H1 (cell line): ENCODE measurements at regions not wholly inside any gene's neighbourhood (a gene's known extent, or its start where the extent isn't known, plus 50 kb on each side); places are given as distances from the start of the nearest gene placed in this dataset.

Source experiments
- ASH2L ChIP-seq: fragments of 200-600, 300-600 bp; sonication (generic); IDR thresholded peaks from one replicate; pipeline ENCODE4 v1.7.1; 2017; ENCODE audit warnings: low read length
- CBX5 ChIP-seq: fragments of 300-800, 300-1000 bp; sonication (generic); IDR thresholded peaks from 2 replicates; pipeline ENCODE4 v1.7.1; 2016; ENCODE audit warnings: antibody characterized with exemption, low read length, low read depth
- EP300 ChIP-seq, 2 experiments: IDR thresholded peaks; 1 replicate in 1 of 2; 2 replicates in 1 of 2; pipeline ENCODE4 v1.6.1; 2011 to 2012; ENCODE audit warnings: low read depth in 2 of 2, low read length in 2 of 2, mild to moderate bottlenecking in 2 of 2, borderline replicate concordance in 1 of 2, inconsistent platforms in 1 of 2, moderate library complexity in 1 of 2
- POU5F1 ChIP-seq: IDR thresholded peaks from 2 replicates; pipeline ENCODE4 v1.6.1; 2011; ENCODE audit warnings: low read depth, mild to moderate bottlenecking, low read length, moderate library complexity
- SP2 ChIP-seq: IDR thresholded peaks from 2 replicates; pipeline ENCODE4 v1.6.1; 2012; ENCODE audit warnings: mild to moderate bottlenecking, low read length, inconsistent platforms
- SUZ12 ChIP-seq: fragments of 200-600 bp; sonication (generic); IDR thresholded peaks from 2 replicates; pipeline ENCODE4 v1.6.1; 2012; ENCODE audit warnings: mild to moderate bottlenecking, inconsistent platforms, low read length, moderate library complexity, mixed read lengths
- TF ChIP-seq, protein P1 (sequence below): fragments of 300-600 bp; sonication (generic); IDR thresholded peaks from 2 replicates; pipeline ENCODE4 v1.7.1; 2012; ENCODE audit warnings: low read length, moderate library complexity, mild to moderate bottlenecking, inconsistent platforms; ENCODE audit not compliant: insufficient replicate concordance
- TF ChIP-seq, protein P2 (sequence below): IDR thresholded peaks from 2 replicates; pipeline ENCODE4 v1.6.1; 2011; ENCODE audit warnings: low read length, improper control_type of control experiment
- TF ChIP-seq, protein P3 (sequence below): IDR thresholded peaks from 2 replicates; pipeline ENCODE4 v1.6.1; 2012; ENCODE audit warnings: low read length, inconsistent platforms

DNA sequence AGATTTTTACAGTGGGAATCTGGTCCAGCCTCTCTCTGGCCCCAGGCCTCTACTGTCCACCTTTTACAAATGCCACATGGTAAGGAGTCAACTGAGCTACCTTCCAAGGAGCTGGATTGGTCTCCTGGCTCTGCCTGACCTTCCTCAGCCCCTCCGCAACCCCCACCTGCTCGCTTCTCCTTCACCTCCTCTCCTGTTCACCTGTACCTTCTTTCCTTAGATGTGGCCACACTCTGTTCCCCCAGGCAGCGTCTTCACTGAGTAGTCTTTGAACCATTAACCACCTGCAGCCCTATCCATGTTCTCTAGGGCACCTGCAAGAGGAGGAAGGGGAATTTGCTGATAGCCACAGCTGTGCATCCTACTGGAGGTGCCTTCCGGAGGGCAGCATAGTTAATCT, 55.3 kb upstream of the DDR1 start (continued):
- TF ChIP-seq, protein P1, sequence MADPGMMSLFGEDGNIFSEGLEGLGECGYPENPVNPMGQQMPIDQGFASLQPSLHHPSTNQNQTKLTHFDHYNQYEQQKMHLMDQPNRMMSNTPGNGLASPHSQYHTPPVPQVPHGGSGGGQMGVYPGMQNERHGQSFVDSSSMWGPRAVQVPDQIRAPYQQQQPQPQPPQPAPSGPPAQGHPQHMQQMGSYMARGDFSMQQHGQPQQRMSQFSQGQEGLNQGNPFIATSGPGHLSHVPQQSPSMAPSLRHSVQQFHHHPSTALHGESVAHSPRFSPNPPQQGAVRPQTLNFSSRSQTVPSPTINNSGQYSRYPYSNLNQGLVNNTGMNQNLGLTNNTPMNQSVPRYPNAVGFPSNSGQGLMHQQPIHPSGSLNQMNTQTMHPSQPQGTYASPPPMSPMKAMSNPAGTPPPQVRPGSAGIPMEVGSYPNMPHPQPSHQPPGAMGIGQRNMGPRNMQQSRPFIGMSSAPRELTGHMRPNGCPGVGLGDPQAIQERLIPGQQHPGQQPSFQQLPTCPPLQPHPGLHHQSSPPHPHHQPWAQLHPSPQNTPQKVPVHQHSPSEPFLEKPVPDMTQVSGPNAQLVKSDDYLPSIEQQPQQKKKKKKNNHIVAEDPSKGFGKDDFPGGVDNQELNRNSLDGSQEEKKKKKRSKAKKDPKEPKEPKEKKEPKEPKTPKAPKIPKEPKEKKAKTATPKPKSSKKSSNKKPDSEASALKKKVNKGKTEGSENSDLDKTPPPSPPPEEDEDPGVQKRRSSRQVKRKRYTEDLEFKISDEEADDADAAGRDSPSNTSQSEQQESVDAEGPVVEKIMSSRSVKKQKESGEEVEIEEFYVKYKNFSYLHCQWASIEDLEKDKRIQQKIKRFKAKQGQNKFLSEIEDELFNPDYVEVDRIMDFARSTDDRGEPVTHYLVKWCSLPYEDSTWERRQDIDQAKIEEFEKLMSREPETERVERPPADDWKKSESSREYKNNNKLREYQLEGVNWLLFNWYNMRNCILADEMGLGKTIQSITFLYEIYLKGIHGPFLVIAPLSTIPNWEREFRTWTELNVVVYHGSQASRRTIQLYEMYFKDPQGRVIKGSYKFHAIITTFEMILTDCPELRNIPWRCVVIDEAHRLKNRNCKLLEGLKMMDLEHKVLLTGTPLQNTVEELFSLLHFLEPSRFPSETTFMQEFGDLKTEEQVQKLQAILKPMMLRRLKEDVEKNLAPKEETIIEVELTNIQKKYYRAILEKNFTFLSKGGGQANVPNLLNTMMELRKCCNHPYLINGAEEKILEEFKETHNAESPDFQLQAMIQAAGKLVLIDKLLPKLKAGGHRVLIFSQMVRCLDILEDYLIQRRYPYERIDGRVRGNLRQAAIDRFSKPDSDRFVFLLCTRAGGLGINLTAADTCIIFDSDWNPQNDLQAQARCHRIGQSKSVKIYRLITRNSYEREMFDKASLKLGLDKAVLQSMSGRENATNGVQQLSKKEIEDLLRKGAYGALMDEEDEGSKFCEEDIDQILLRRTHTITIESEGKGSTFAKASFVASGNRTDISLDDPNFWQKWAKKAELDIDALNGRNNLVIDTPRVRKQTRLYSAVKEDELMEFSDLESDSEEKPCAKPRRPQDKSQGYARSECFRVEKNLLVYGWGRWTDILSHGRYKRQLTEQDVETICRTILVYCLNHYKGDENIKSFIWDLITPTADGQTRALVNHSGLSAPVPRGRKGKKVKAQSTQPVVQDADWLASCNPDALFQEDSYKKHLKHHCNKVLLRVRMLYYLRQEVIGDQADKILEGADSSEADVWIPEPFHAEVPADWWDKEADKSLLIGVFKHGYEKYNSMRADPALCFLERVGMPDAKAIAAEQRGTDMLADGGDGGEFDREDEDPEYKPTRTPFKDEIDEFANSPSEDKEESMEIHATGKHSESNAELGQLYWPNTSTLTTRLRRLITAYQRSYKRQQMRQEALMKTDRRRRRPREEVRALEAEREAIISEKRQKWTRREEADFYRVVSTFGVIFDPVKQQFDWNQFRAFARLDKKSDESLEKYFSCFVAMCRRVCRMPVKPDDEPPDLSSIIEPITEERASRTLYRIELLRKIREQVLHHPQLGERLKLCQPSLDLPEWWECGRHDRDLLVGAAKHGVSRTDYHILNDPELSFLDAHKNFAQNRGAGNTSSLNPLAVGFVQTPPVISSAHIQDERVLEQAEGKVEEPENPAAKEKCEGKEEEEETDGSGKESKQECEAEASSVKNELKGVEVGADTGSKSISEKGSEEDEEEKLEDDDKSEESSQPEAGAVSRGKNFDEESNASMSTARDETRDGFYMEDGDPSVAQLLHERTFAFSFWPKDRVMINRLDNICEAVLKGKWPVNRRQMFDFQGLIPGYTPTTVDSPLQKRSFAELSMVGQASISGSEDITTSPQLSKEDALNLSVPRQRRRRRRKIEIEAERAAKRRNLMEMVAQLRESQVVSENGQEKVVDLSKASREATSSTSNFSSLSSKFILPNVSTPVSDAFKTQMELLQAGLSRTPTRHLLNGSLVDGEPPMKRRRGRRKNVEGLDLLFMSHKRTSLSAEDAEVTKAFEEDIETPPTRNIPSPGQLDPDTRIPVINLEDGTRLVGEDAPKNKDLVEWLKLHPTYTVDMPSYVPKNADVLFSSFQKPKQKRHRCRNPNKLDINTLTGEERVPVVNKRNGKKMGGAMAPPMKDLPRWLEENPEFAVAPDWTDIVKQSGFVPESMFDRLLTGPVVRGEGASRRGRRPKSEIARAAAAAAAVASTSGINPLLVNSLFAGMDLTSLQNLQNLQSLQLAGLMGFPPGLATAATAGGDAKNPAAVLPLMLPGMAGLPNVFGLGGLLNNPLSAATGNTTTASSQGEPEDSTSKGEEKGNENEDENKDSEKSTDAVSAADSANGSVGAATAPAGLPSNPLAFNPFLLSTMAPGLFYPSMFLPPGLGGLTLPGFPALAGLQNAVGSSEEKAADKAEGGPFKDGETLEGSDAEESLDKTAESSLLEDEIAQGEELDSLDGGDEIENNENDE = no peak
- TF ChIP-seq SUZ12 (no peak), EP300 (IDR thresholded peaks at IDR 0.05; ENCODE audit: borderline replicate concordance in 1 of 2, low read depth in 2 of 2, low read length in 2 of 2) (no peak), CBX5 (no peak), SP2 (no peak), ASH2L (no peak), POU5F1 (no peak)
- TF ChIP-seq, protein P2, sequence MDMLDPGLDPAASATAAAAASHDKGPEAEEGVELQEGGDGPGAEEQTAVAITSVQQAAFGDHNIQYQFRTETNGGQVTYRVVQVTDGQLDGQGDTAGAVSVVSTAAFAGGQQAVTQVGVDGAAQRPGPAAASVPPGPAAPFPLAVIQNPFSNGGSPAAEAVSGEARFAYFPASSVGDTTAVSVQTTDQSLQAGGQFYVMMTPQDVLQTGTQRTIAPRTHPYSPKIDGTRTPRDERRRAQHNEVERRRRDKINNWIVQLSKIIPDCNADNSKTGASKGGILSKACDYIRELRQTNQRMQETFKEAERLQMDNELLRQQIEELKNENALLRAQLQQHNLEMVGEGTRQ = no peak
- TF ChIP-seq, protein P3, sequence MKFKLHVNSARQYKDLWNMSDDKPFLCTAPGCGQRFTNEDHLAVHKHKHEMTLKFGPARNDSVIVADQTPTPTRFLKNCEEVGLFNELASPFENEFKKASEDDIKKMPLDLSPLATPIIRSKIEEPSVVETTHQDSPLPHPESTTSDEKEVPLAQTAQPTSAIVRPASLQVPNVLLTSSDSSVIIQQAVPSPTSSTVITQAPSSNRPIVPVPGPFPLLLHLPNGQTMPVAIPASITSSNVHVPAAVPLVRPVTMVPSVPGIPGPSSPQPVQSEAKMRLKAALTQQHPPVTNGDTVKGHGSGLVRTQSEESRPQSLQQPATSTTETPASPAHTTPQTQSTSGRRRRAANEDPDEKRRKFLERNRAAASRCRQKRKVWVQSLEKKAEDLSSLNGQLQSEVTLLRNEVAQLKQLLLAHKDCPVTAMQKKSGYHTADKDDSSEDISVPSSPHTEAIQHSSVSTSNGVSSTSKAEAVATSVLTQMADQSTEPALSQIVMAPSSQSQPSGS = no peak
